IMR-90 (cell line): ENCODE measurements at regions not wholly inside any gene's neighbourhood (a gene's known extent, or its start where the extent isn't known, plus 50 kb on each side); places are given as distances from the start of the nearest gene placed in this dataset.

ENCODE experiments used
- ATAC-seq: fragments of 200-7000 bp; cut with Tn5 transposase; 2 replicates; pipeline ENCODE4 v1.9.1; 2020; ENCODE audit warnings: low read depth, mild to moderate bottlenecking, moderate library complexity
- BruUV-seq: library from RNA; stranded (reverse); fragments of 400-500 nt; replicated peaks from 2 replicates; lab custom pipeline; 2021; lab: Mats Ljungman, UMichigan
- CTCF ChIA-PET: fragments of 300-600 bp; formaldehyde crosslinking; extraction: SDS; loops from one replicate; lab custom pipeline; 2021; ENCODE audit warnings: antibody characterized with exemption; lab: Yijun Ruan, JAX
- POLR2A ChIA-PET: fragments of 300-600 bp; sonication (Branson Sonifier 250); formaldehyde crosslinking; loops from one replicate; lab custom pipeline; 2022; ENCODE audit warnings: antibody characterized with exemption; ENCODE audit not compliant: unreplicated experiment; lab: Charles Lee
- DNase-seq: peaks from one replicate; pipeline ENCODE4 v3.0.0; 2013
- H2AFZ ChIP-seq: replicated peaks from 2 replicates; pipeline ENCODE3; 2013; ENCODE audit warnings: low read length, mild to moderate bottlenecking; ENCODE audit not compliant: poor library complexity
- H2AK5ac ChIP-seq: 2 replicates; pipeline ENCODE4 v1.6.1; 2013; ENCODE audit warnings: low read depth, low read length, inconsistent platforms
- H2AK9ac ChIP-seq: replicated peaks from 2 replicates; pipeline ENCODE3; 2013; ENCODE audit warnings: mild to moderate bottlenecking, low read depth, low read length, moderate library complexity; ENCODE audit not compliant: poor library complexity
- H2BK120ac ChIP-seq: 2 replicates; pipeline ENCODE4 v1.6.1; 2013; ENCODE audit warnings: low read depth, low read length, inconsistent platforms
- H2BK15ac ChIP-seq: 3 replicates; pipeline ENCODE4 v1.6.1; 2013; ENCODE audit warnings: low read depth, low read length, inconsistent platforms
- H2BK20ac ChIP-seq: 2 replicates; pipeline ENCODE4 v1.6.1; 2013; ENCODE audit warnings: low read depth, mild to moderate bottlenecking, inconsistent platforms, low read length, moderate library complexity
- H2BK5ac ChIP-seq: 2 replicates; pipeline ENCODE4 v1.6.1; 2013; ENCODE audit warnings: mild to moderate bottlenecking, low read depth, low read length, inconsistent platforms; ENCODE audit not compliant: poor library complexity, severe bottlenecking
- H3K14ac ChIP-seq: replicated peaks from 2 replicates; pipeline ENCODE4 v1.6.1; 2013; ENCODE audit warnings: low read depth, low read length, inconsistent platforms
- H3K18ac ChIP-seq: 2 replicates; pipeline ENCODE4 v1.6.1; 2013; ENCODE audit warnings: low read depth, low read length, control low read depth
- H3K23ac ChIP-seq: 2 replicates; pipeline ENCODE4 v1.6.1; 2013; ENCODE audit warnings: low read depth, low read length, inconsistent platforms
- H3K27ac ChIP-seq: 2 replicates; pipeline ENCODE4 v1.5.1; 2013; ENCODE audit warnings: mild to moderate bottlenecking, control low read depth, low read length; ENCODE audit not compliant: insufficient read depth
- H3K27me3 ChIP-seq: 2 replicates; pipeline ENCODE4 v1.6.1; 2013; ENCODE audit warnings: low read length; ENCODE audit not compliant: control insufficient read depth, insufficient read depth
- H3K36me3 ChIP-seq: 2 replicates; pipeline ENCODE4 v1.6.1; 2013; ENCODE audit warnings: low read length, mixed read lengths; ENCODE audit not compliant: control insufficient read depth, insufficient read depth
- H3K4ac ChIP-seq: 2 replicates; pipeline ENCODE4 v1.6.1; 2013; ENCODE audit warnings: low read depth, low read length, inconsistent platforms
- H3K4me1 ChIP-seq: 2 replicates; pipeline ENCODE4 v1.6.1; 2013; ENCODE audit warnings: low read length, mixed read lengths; ENCODE audit not compliant: control insufficient read depth, insufficient read depth
- H3K4me2 ChIP-seq: 2 replicates; pipeline ENCODE4 v1.6.1; 2013; ENCODE audit warnings: low read depth, mild to moderate bottlenecking, control low read depth, low read length, moderate library complexity
- H3K4me3 ChIP-seq: 2 replicates; pipeline ENCODE4 v1.5.1; 2013; ENCODE audit warnings: low read depth, mild to moderate bottlenecking, control low read depth, low read length, moderate library complexity; ENCODE audit not compliant: insufficient read depth
- H3K56ac ChIP-seq: 2 replicates; pipeline ENCODE4 v1.6.1; 2013; ENCODE audit warnings: low read length, inconsistent platforms; ENCODE audit not compliant: insufficient read depth; ENCODE audit errors: extremely low read depth
- H3K79me1 ChIP-seq, 2 experiments: 2 replicates each; pipeline ENCODE4 v1.6.1; 2013; ENCODE audit warnings: low read length in 2 of 2, inconsistent platforms in 1 of 2, low read depth in 1 of 2
- H3K9ac ChIP-seq: 2 replicates; pipeline ENCODE4 v1.6.1; 2013; ENCODE audit warnings: low read depth, low read length, control low read depth
- H3K9me1 ChIP-seq: 2 replicates; pipeline ENCODE4 v1.6.1; 2013; ENCODE audit warnings: low read length, inconsistent platforms; ENCODE audit not compliant: insufficient read depth
- H3K9me3 ChIP-seq: 2 replicates; pipeline ENCODE4 v1.6.1; 2013; ENCODE audit warnings: low read length; ENCODE audit not compliant: control insufficient read depth, insufficient read depth
- H4K20me1 ChIP-seq: 2 replicates; pipeline ENCODE4 v1.6.1; 2013; ENCODE audit warnings: low read length, inconsistent platforms; ENCODE audit not compliant: insufficient read depth
- H4K5ac ChIP-seq: 2 replicates; pipeline ENCODE4 v1.6.1; 2013; ENCODE audit warnings: mild to moderate bottlenecking, low read depth, low read length, control low read depth
- H4K8ac ChIP-seq, 2 experiments: 2 replicates each; pipeline ENCODE4 v1.6.1; 2013; ENCODE audit warnings: low read depth in 2 of 2, low read length in 2 of 2, control low read depth in 1 of 2, inconsistent platforms in 1 of 2
- H4K91ac ChIP-seq: 2 replicates; pipeline ENCODE4 v1.6.1; 2013; ENCODE audit warnings: low read depth, low read length, inconsistent platforms; ENCODE audit not compliant: insufficient read depth
- CEBPB ChIP-seq: IDR thresholded peaks from 2 replicates; pipeline ENCODE4 v1.6.1; 2012; ENCODE audit warnings: low read depth, low read length, improper control_type of control experiment
- CHD1 ChIP-seq: IDR thresholded peaks from 2 replicates; pipeline ENCODE4 v1.6.1; 2012; ENCODE audit warnings: low read depth, low read length, improper control_type of control experiment
- MAZ ChIP-seq: IDR thresholded peaks from 2 replicates; pipeline ENCODE4 v1.6.1; 2012; ENCODE audit warnings: low read depth, mild to moderate bottlenecking, low read length, improper control_type of control experiment, moderate library complexity, borderline replicate concordance
- NFE2L2 ChIP-seq: fragments of 150-350 bp; IDR thresholded peaks from 2 replicates; pipeline ENCODE4 v1.6.1; 2016; ENCODE audit warnings: low read depth, mild to moderate bottlenecking, low read length
- POLR2A ChIP-seq: IDR thresholded peaks from 2 replicates; pipeline ENCODE4 v1.6.1; 2012; ENCODE audit warnings: mild to moderate bottlenecking, low read depth, low read length
- RCOR1 ChIP-seq: IDR thresholded peaks from 2 replicates; pipeline ENCODE4 v1.6.1; 2012; ENCODE audit warnings: mild to moderate bottlenecking, low read length, improper control_type of control experiment; ENCODE audit not compliant: insufficient replicate concordance
- WGBS, 2 experiments: methylation state at CpG; one replicate each; pipeline versions ENCODE4 v1.1.5 to v1.1.7; 2013; ENCODE audit warnings: missing lambda C conversion rate in 2 of 2; ENCODE audit not compliant: insufficient read length in 1 of 2; ENCODE audit errors: extremely low coverage in 2 of 2; 5-methylcytosine and 5-hydroxymethylcytosine counted together
- dilution Hi-C: fragments of 300-500 bp; cut with HindIII; formaldehyde crosslinking; loops from one replicate; pipeline ENCODE4 v1.14.3; 2018; ENCODE audit warnings: low sequenced_read_pairs; ENCODE audit not compliant: unreplicated experiment
- in situ Hi-C: fragments of 300-500 bp; cut with MboI; formaldehyde crosslinking; loops from 3 replicates; pipeline ENCODE4 v1.14.3; 2019; ENCODE audit warnings: low sequenced_read_pairs, inconsistent platforms, mixed read lengths
- intact Hi-C: fragments of 100-400 bp; cut with micrococcal nuclease; formaldehyde crosslinking; loops from 2 replicates; pipeline ENCODE4 v1.10.0; 2022
- TF ChIP-seq, protein P1 (sequence below): conservative IDR thresholded peaks from 2 replicates; pipeline ENCODE4 v1.5.1; 2012; ENCODE audit warnings: mild to moderate bottlenecking, low read depth, low read length, improper control_type of control experiment

- no CpG with 5 or more reads among the region's 3 CpGs for WGBS, 2 experiments
- DNase-seq (no peak), ATAC-seq (no peak)
- H3K4ac ChIP-seq: no peak overlapping the region
- dilution Hi-C loops (no loop called here), in situ Hi-C loops (no loop called here), intact Hi-C loops (no loop called here)
- no peaks in the 10 kb centered on the region for H3K4me1 ChIP-seq
- H4K20me1 ChIP-seq: no peaks in the 10 kb centered on the region
- no peak overlapping the region for H2AK9ac ChIP-seq
- no peaks in the 10 kb centered on the region for H3K27me3 ChIP-seq
- H3K36me3 ChIP-seq: no peaks in the 10 kb centered on the region
- H3K23ac ChIP-seq: no peak overlapping the region
- no peak overlapping the region for H2BK120ac ChIP-seq
- no peak overlapping the region for H2BK5ac ChIP-seq
- H3K9me3 ChIP-seq: peaks cover 1% of the 10 kb centered on the region; the same call in 1 of the 2 replicates
- TF ChIP-seq POLR2A (no peak), CEBPB (no peak), MAZ (no peak), CHD1 (no peak), RCOR1 (no peak), NFE2L2 (no peak)
- TF ChIP-seq, protein P1, sequence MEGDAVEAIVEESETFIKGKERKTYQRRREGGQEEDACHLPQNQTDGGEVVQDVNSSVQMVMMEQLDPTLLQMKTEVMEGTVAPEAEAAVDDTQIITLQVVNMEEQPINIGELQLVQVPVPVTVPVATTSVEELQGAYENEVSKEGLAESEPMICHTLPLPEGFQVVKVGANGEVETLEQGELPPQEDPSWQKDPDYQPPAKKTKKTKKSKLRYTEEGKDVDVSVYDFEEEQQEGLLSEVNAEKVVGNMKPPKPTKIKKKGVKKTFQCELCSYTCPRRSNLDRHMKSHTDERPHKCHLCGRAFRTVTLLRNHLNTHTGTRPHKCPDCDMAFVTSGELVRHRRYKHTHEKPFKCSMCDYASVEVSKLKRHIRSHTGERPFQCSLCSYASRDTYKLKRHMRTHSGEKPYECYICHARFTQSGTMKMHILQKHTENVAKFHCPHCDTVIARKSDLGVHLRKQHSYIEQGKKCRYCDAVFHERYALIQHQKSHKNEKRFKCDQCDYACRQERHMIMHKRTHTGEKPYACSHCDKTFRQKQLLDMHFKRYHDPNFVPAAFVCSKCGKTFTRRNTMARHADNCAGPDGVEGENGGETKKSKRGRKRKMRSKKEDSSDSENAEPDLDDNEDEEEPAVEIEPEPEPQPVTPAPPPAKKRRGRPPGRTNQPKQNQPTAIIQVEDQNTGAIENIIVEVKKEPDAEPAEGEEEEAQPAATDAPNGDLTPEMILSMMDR: no peak
- H3K27ac ChIP-seq: no peak overlapping the region
- no peak overlapping the region for H2AFZ ChIP-seq
- H3K4me3 ChIP-seq: no peak overlapping the region
- H3K56ac ChIP-seq: no peak overlapping the region
- POLR2A ChIA-PET: no interaction called here
- H2BK20ac ChIP-seq: no peak overlapping the region
- no peak overlapping the region for H3K4me2 ChIP-seq
- H2BK15ac ChIP-seq: no peak overlapping the region
- no peaks in the 10 kb centered on the region for H3K79me1 ChIP-seq
- H3K9me1 ChIP-seq: no peaks in the 10 kb centered on the region
- H2AK5ac ChIP-seq: no peak overlapping the region
- no TSS peak for BruUV-seq
- no peak overlapping the region for H4K8ac ChIP-seq
- CTCF ChIA-PET: no interaction called here
- no peak overlapping the region for H4K91ac ChIP-seq
- H3K18ac ChIP-seq: no peak overlapping the region
- H4K5ac ChIP-seq: no peak overlapping the region
- no peak overlapping the region for H3K14ac ChIP-seq
- H3K9ac ChIP-seq: no peak overlapping the region
Observed at GRCh38 chr6:66796987-66797386, 1090.0 kb upstream of the EYS start.
